A673 (cell line): ENCODE measurements at regions not wholly inside any gene's neighbourhood (a gene's known extent, or its start where the extent isn't known, plus 50 kb on each side); places are given as distances from the start of the nearest gene placed in this dataset.

Experiments used
- BruUV-seq: library from RNA; stranded (reverse); fragments of 400-500 nt; replicated peaks from 2 replicates; lab custom pipeline; 2021; lab: Mats Ljungman, UMichigan
- CTCF ChIA-PET: fragments of 300-600 bp; sonication (Branson Sonifier 250); formaldehyde crosslinking; loops from one replicate; lab custom pipeline; 2022; ENCODE audit warnings: antibody characterized with exemption; lab: Charles Lee
- POLR2A ChIA-PET: fragments of 300-600 bp; sonication (Branson Sonifier 250); formaldehyde crosslinking; loops from one replicate; lab custom pipeline; 2022; ENCODE audit warnings: antibody characterized with exemption; ENCODE audit not compliant: low non-redundant PET; lab: Charles Lee
- DNase-seq: peaks from one replicate; pipeline ENCODE4 v3.0.0-alpha.2; 2015; ENCODE audit warnings: low spot score
- H3K27ac ChIP-seq: fragments of 200-600 bp; sonication (generic); 2 replicates; pipeline ENCODE4 v1.5.1; 2016; ENCODE audit warnings: mixed run types, low read depth, mild to moderate bottlenecking, mixed read lengths, antibody characterized with exemption, low read length; ENCODE audit not compliant: poor library complexity, severe bottlenecking
- H3K27me3 ChIP-seq: fragments of 200-600 bp; sonication (generic); replicated peaks from 2 replicates; pipeline ENCODE4 v1.6.1; 2017; ENCODE audit warnings: mixed run types, low read depth, mild to moderate bottlenecking, mixed read lengths, antibody characterized with exemption, low read length; ENCODE audit not compliant: insufficient read depth, poor library complexity
- H3K36me3 ChIP-seq: fragments of 200-600 bp; sonication (generic); 2 replicates; pipeline ENCODE4 v1.6.1; 2016; ENCODE audit warnings: mixed run types, mild to moderate bottlenecking, mixed read lengths, antibody characterized with exemption, low read length; ENCODE audit not compliant: insufficient read depth, poor library complexity, severe bottlenecking
- H3K4me1 ChIP-seq: fragments of 200-600 bp; sonication (generic); 2 replicates; pipeline ENCODE4 v1.6.1; 2017; ENCODE audit warnings: mixed run types, mild to moderate bottlenecking, mixed read lengths, antibody characterized with exemption, low read length; ENCODE audit not compliant: insufficient read depth, poor library complexity, severe bottlenecking
- H3K4me3 ChIP-seq: fragments of 200-600 bp; sonication (generic); 2 replicates; pipeline ENCODE4 v1.5.1; 2016; ENCODE audit warnings: low read depth, mixed run types, mild to moderate bottlenecking, mixed read lengths, low read length; ENCODE audit not compliant: poor library complexity, severe bottlenecking
- H3K9me3 ChIP-seq: fragments of 200-600 bp; sonication (generic); 2 replicates; pipeline ENCODE4 v1.6.1; 2016; ENCODE audit warnings: mixed run types, low read depth, mild to moderate bottlenecking, mixed read lengths, antibody characterized with exemption, low read length; ENCODE audit not compliant: poor library complexity, severe bottlenecking
- CTCF ChIP-seq: fragments of 300-800, 200-600 bp; sonication (generic); conservative IDR thresholded peaks from 2 replicates; pipeline ENCODE4 v1.5.1; 2017; ENCODE audit warnings: low read depth, mild to moderate bottlenecking, antibody characterized with exemption, low read length, moderate library complexity, mixed read lengths
- EZH2 ChIP-seq: fragments of 200-600 bp; sonication (generic); IDR thresholded peaks from 2 replicates; pipeline ENCODE4 v1.6.1; 2017; ENCODE audit warnings: borderline replicate concordance, low read depth, mild to moderate bottlenecking, mixed read lengths, antibody characterized with exemption, low read length; ENCODE audit not compliant: poor library complexity, severe bottlenecking
- intact Hi-C: fragments of 100-400 bp; cut with micrococcal nuclease; formaldehyde crosslinking; loops from one replicate; pipeline ENCODE4 v1.10.0; 2022; ENCODE audit not compliant: unreplicated experiment

GRCh38 chr3:18049096-18049495, 306.7 kb upstream of the TBC1D5 start:
- Histone ChIP-seq H3K36me3 (no peaks in the 10 kb centered on the region), H3K4me1 (no peaks in the 10 kb centered on the region), H3K9me3 (no peaks in the 10 kb centered on the region), H3K4me3 (no peak overlapping the region), H3K27ac (no peak overlapping the region), H3K27me3 (peaks cover 13% of the 10 kb centered on the region)
- CTCF ChIA-PET, result no interaction called here
- no peak for DNase-seq
- POLR2A ChIA-PET, result no interaction called here
- TF ChIP-seq CTCF (no peak), EZH2 (no peak)
- intact Hi-C loops, result no loop called here
- no TSS peak for BruUV-seq

GRCh38 chr3:18047052-18047451, 304.6 kb upstream of the TBC1D5 start:
- BruUV-seq, result no TSS peak
- Histone ChIP-seq H3K36me3 (no peaks in the 10 kb centered on the region), H3K27me3 (peaks cover 13% of the 10 kb centered on the region), H3K27ac (no peak overlapping the region), H3K4me3 (no peak overlapping the region), H3K4me1 (no peaks in the 10 kb centered on the region), H3K9me3 (no peaks in the 10 kb centered on the region)
- intact Hi-C loops, result no loop called here
- ChIA-PET POLR2A (no interaction called here), CTCF (no interaction called here)
- no peak for DNase-seq
- TF ChIP-seq EZH2 (no peak), CTCF (no peak)

- CTCF ChIA-PET, result no interaction called here
- BruUV-seq, result no TSS peak
- H3K4me3 ChIP-seq, result no peak overlapping the region
- H3K4me1 ChIP-seq, result no peaks in the 10 kb centered on the region
- no peak overlapping the region for H3K27ac ChIP-seq
- H3K36me3 ChIP-seq, result no peaks in the 10 kb centered on the region
- intact Hi-C loops, result no loop called here
- no peaks in the 10 kb centered on the region for H3K9me3 ChIP-seq
- POLR2A ChIA-PET, result no interaction called here
- H3K27me3 ChIP-seq, result peaks cover 13% of the 10 kb centered on the region
- DNase-seq, result no peak
- no peak for TF ChIP-seq CTCF
- no peak for TF ChIP-seq EZH2
Observed at GRCh38 chr3:18046131-18046915, 303.9 kb upstream of the TBC1D5 start.
